ENCODE measurements at regions not wholly inside any gene's neighbourhood (a gene's known extent, or its start where the extent isn't known, plus 50 kb on each side); places are given as distances from the start of the nearest gene placed in this dataset.

- Histone ChIP-seq H3K79me2 (replicated peaks; ENCODE audit: insufficient read depth, low read length) (no peaks in the 10 kb centered on the region), H3K4me3 (ENCODE audit: low read length) (no peak overlapping the region), H3F3A (ENCODE audit: insufficient read depth, low read length, poor library complexity, severe bottlenecking) (no peaks in the 10 kb centered on the region), H3K36me3 (ENCODE audit: insufficient read depth, low read length) (no peaks in the 10 kb centered on the region), H3K9me3 (ENCODE audit: low read length) (no peaks in the 10 kb centered on the region), H3K27ac (ENCODE audit: low read length) (no peak overlapping the region), H3K4me2 (ENCODE audit: low read length) (no peak overlapping the region), H2AFZ (ENCODE audit: low read depth, low read length) (no peak overlapping the region), H4K20me1 (ENCODE audit: insufficient read depth) (no peaks in the 10 kb centered on the region), H3K9me2 (ENCODE audit: insufficient read depth, low read length) (no peaks in the 10 kb centered on the region), H3K9ac (ENCODE audit: low read length) (no peak overlapping the region), H3K27me3 (ENCODE audit: insufficient read depth, low read depth, low read length) (no peaks in the 10 kb centered on the region)
- TF ChIP-seq REST (IDR thresholded peaks at IDR 0.05; ENCODE audit: borderline replicate concordance) = no peak
- no peak for TF ChIP-seq MXI1 (conservative IDR thresholded peaks at IDR 0.05; ENCODE audit: poor library complexity, severe bottlenecking)
- no peak for TF ChIP-seq EZH2 (IDR thresholded peaks at IDR 0.05; ENCODE audit: borderline replicate concordance, insufficient read depth, low read length, poor library complexity, severe bottlenecking)
- TF ChIP-seq POLR2AphosphoS5 (IDR thresholded peaks at IDR 0.05) = no peak
- no peak for TF ChIP-seq CTCF (IDR thresholded peaks at IDR 0.05; ENCODE audit: poor library complexity, severe bottlenecking)
- TF ChIP-seq TAF1 (IDR thresholded peaks at IDR 0.05; ENCODE audit: low read depth) = no peak
- TF ChIP-seq RAD21 (conservative IDR thresholded peaks at IDR 0.05) = no peak
- TF ChIP-seq EP300 (conservative IDR thresholded peaks at IDR 0.05; ENCODE audit: poor library complexity, severe bottlenecking) = no peak
- TF ChIP-seq SMC3 (conservative IDR thresholded peaks at IDR 0.05; ENCODE audit: poor library complexity) = no peak
Observed at GRCh38 chr5:56289602-56289987, 56.5 kb upstream of the ANKRD55 start.

GRCh38 chr5:56288873-56289601, 55.9 kb upstream of the ANKRD55 start:
- Histone ChIP-seq H3K36me3 (ENCODE audit: insufficient read depth, low read length) (no peaks in the 10 kb centered on the region), H3K79me2 (replicated peaks; ENCODE audit: insufficient read depth, low read length) (no peaks in the 10 kb centered on the region), H3K27me3 (ENCODE audit: insufficient read depth, low read depth, low read length) (no peaks in the 10 kb centered on the region), H3K27ac (ENCODE audit: low read length) (no peak overlapping the region), H3K9ac (ENCODE audit: low read length) (no peak overlapping the region), H3K4me2 (ENCODE audit: low read length) (no peak overlapping the region), H3K9me2 (ENCODE audit: insufficient read depth, low read length) (no peaks in the 10 kb centered on the region), H4K20me1 (ENCODE audit: insufficient read depth) (no peaks in the 10 kb centered on the region), H3K9me3 (ENCODE audit: low read length) (no peaks in the 10 kb centered on the region), H3F3A (ENCODE audit: insufficient read depth, low read length, poor library complexity, severe bottlenecking) (no peaks in the 10 kb centered on the region), H2AFZ (ENCODE audit: low read depth, low read length) (no peak overlapping the region), H3K4me3 (ENCODE audit: low read length) (no peak overlapping the region)
- TF ChIP-seq REST (IDR thresholded peaks at IDR 0.05; ENCODE audit: borderline replicate concordance) (no peak), TAF1 (IDR thresholded peaks at IDR 0.05; ENCODE audit: low read depth) (no peak), CTCF (IDR thresholded peaks at IDR 0.05; ENCODE audit: poor library complexity, severe bottlenecking) (no peak), MXI1 (conservative IDR thresholded peaks at IDR 0.05; ENCODE audit: poor library complexity, severe bottlenecking) (no peak), POLR2AphosphoS5 (IDR thresholded peaks at IDR 0.05) (no peak), RAD21 (conservative IDR thresholded peaks at IDR 0.05) (no peak), EZH2 (IDR thresholded peaks at IDR 0.05; ENCODE audit: borderline replicate concordance, insufficient read depth, low read length, poor library complexity, severe bottlenecking) (no peak), EP300 (conservative IDR thresholded peaks at IDR 0.05; ENCODE audit: poor library complexity, severe bottlenecking) (no peak), SMC3 (conservative IDR thresholded peaks at IDR 0.05; ENCODE audit: poor library complexity) (no peak)
